GM12873 (cell line): ENCODE measurements at regions not wholly inside any gene's neighbourhood (a gene's known extent, or its start where the extent isn't known, plus 50 kb on each side); places are given as distances from the start of the nearest gene placed in this dataset.

Experiments
- CTCF ChIP-seq: IDR thresholded peaks from 2 replicates; pipeline ENCODE4 v1.5.1; 2012; ENCODE audit warnings: low read depth, mild to moderate bottlenecking, moderate library complexity, low read length, control low read depth; ENCODE audit not compliant: insufficient read depth; ENCODE audit errors: missing control alignments

DNA sequence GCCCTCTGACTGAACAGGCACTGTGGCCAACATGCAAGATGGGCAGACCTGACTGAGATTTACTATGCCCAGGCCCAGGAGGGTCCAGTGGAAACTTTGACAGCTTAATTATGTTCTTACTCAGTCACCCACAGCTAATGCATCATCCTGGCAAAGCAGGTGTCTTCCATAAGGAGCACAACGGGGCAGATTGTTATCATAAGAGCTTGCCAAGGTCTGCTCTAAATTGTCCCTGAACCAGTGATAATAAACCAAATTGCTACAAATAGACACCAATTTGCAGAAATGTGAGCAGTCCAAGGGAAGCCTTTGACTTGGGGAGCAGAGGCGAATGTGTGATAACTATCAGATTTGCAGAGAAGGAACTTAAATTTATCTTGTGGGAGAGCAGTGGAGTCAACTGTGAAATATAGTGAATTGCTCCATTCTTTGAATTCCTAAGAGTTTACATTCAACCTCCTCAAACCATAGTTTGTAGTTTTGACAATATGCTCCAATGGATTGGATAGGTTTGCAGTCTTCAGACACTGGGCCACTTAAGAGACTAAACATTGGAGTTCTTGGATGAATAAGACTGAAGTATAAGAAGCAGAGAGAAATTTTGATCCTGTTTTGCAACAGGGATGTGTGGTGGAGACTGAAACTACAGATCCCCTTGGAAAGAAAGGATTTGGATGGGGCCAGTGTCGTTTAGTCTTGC is 494.7 kb downstream of the CCSER2 start:
- no peak for TF ChIP-seq CTCF

DNA sequence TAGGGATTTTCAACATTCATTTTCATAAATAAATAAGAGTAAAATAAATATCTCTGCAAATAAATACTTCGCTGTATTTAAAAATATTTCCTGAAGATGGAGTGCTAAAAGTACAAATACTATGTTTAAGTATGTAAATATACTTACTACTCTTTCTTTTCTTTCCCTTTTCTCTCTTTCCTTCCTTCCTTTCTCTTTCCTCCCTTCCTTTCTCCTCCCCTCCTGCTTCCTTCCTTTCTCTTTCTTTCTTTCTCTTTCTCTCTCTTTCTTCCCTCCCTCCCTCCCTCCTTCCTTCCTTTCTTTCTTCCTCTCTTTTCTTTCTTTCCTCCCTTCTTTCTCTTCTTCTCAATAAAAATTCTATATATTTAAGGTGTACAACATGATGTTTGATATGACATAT is 496.1 kb downstream of the CCSER2 start:
- TF ChIP-seq CTCF, result no peak

- TF ChIP-seq CTCF, result no peak
These were observed 496.9 kb downstream of the CCSER2 start for GRCh38 chr10:84825330-84825729.

- no peak for TF ChIP-seq CTCF
These were observed 498.3 kb downstream of the CCSER2 start for GRCh38 chr10:84826704-84827103.

- no peak for TF ChIP-seq CTCF
These were observed 500.7 kb downstream of the CCSER2 start for GRCh38 chr10:84829131-84829530.

DNA sequence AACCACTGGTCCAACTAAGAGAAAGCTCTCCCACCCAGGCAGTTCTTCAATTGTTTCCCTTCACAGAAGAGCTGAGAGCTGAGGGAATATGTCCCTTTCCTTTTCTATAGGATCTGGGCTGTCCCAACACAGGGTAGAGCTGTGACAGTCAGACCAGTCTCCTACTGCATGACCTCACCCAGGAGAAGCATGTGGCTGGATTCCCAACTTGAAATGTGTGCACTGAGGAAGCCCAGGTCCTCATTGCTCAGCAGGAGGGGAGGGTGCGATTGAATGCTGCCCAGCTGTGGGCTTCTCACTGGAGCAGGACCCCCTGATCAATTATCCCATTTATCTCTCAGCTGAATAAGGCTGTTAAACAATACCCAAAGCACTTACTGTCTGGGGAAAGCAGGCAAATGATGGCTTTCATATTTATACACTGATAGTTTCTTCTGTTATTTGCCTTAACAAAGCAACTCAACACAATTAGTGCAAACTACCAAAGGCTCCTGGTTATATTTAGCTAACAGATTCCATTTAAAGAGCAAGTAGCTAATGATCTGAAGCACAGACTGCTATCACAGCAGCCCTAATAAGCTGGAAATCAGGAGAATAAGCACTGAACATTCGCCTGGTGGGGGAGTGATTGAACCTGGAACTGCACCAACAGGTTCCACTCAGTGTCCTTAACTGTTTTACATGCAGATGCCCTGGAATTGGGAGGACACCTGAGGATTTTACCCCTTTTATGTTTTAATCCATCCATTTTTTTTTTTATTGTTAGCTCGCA is 508.8 kb downstream of the CCSER2 start:
- TF ChIP-seq CTCF, result no peak

- no peak for TF ChIP-seq CTCF
These were observed 509.5 kb downstream of the CCSER2 start for GRCh38 chr10:84837877-84838276.
